Astrocyte (in vitro differentiated cells and primary cell): ENCODE measurements at regions not wholly inside any gene's neighbourhood (a gene's known extent, or its start where the extent isn't known, plus 50 kb on each side); places are given as distances from the start of the nearest gene placed in this dataset.
"Not testable (repeated sequence)": the region's sequence is repeated elsewhere in the genome, so short reads cannot be mapped to it uniquely, and the experiment has no call there.

ENCODE experiments used
- CTCF ChIP-seq: IDR thresholded peaks from 2 replicates; pipeline ENCODE4 v1.5.1; 2011; ENCODE audit warnings: low read depth, mild to moderate bottlenecking, inconsistent platforms, low read length, moderate library complexity; ENCODE audit not compliant: insufficient read depth
- EZH2 ChIP-seq: IDR thresholded peaks from 2 replicates; pipeline ENCODE4 v1.6.1; 2012; ENCODE audit warnings: mild to moderate bottlenecking, low read length, inconsistent platforms; ENCODE audit not compliant: insufficient read depth

GRCh38 chr7:29646116-29646515 lies 82.5 kb downstream of the PRR15 start:
- TF ChIP-seq CTCF, EZH2: not testable (repeated sequence)
